ENCODE measurements at regions not wholly inside any gene's neighbourhood (a gene's known extent, or its start where the extent isn't known, plus 50 kb on each side); places are given as distances from the start of the nearest gene placed in this dataset.

- TF ChIP-seq EP300 (IDR thresholded peaks at IDR 0.05; ENCODE audit: borderline replicate concordance in 1 of 2, low read depth in 1 of 2, low read length in 1 of 2) (no peak), POLR2AphosphoS5 (IDR thresholded peaks at IDR 0.05; ENCODE audit: low read depth, low read length) (no peak)
These were observed 390.7 kb upstream of the RGMA start for GRCh38 chr15:93479715-93480114.

All from SK-N-SH (cell line).